Upper lobe of left lung (tissue), 4 donors: ENCODE measurements at regions not wholly inside any gene's neighbourhood (a gene's known extent, or its start where the extent isn't known, plus 50 kb on each side); places are given as distances from the start of the nearest gene placed in this dataset.

ENCODE experiments used
- CTCF ChIP-seq, 6 experiments: fragments of 450-650 bp in 4 of 6; fragments of 200-600 bp in 2 of 6; sonication (generic) in 2 of 6; IDR thresholded peaks; one replicate each; pipeline ENCODE4 v1.5.1; 2016 to 2019; ENCODE audit warnings: antibody characterized with exemption in 6 of 6
- POLR2AphosphoS5 ChIP-seq, 2 donors: sonication (generic); formaldehyde crosslinking; IDR thresholded peaks; one replicate each; pipeline ENCODE4 v1.5.1; 2017; ENCODE audit warnings: antibody characterized with exemption in 2 of 2

- TF ChIP-seq CTCF (IDR thresholded peaks at IDR 0.05) (no peak), POLR2AphosphoS5 (IDR thresholded peaks at IDR 0.05) (no peak)
These were observed 103.9 kb upstream of the TAF11L2 start for GRCh38 chr5:17394086-17394485.
